SW 1271 (cell line): ENCODE measurements at regions not wholly inside any gene's neighbourhood (a gene's known extent, or its start where the extent isn't known, plus 50 kb on each side); places are given as distances from the start of the nearest gene placed in this dataset.
"Not testable (repeated sequence)": the region's sequence is repeated elsewhere in the genome, so short reads cannot be mapped to it uniquely, and the experiment has no call there.

Experiments
- DNase-seq, 2 experiments: peaks; one replicate each; lab custom pipeline; 2025; lab: John Stamatoyannopoulos, UW

GRCh38 chr2:153307223-153307622 is 171.3 kb downstream of the RPRM start:
- no peak for DNase-seq

DNA sequence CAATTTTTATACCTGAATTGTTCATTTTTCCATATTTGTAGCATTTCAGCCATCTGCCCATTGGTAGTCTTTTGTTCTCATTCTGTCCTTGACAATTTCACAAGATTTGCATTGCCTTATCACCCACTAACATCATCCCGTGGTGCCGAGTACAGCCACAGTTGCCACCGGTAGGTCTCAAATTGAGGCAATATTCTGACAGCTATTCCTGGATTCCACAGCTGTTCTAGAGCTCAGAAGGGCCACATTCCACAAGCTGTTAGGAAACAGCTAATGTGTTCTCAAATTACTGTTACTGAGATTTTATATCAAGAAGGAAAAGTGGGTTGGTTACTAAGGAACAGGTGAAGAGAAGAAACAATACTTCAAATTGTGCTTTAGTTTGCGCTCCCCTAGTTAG is 178.8 kb downstream of the RPRM start:
- DNase-seq = no peak

DNA sequence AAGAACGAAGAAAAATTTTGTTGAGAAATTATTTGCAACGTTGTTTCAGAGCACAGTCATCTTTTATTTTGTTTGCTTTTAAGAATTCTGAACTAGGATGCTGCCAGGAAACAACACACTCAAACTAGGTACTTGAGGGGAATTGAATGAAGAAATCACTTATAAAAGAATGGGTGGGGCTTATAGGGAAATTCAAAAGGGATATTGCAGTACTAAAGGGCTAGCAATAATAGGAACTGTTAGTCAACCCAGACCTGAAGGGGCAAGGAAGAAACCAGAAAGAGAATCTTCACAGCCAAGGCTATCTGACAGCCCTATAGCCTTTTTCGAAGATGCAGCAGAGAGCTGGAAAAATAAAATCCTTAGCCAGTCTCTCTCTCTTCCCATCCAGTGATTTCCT is 179.3 kb downstream of the RPRM start:
- DNase-seq = no peak

DNA sequence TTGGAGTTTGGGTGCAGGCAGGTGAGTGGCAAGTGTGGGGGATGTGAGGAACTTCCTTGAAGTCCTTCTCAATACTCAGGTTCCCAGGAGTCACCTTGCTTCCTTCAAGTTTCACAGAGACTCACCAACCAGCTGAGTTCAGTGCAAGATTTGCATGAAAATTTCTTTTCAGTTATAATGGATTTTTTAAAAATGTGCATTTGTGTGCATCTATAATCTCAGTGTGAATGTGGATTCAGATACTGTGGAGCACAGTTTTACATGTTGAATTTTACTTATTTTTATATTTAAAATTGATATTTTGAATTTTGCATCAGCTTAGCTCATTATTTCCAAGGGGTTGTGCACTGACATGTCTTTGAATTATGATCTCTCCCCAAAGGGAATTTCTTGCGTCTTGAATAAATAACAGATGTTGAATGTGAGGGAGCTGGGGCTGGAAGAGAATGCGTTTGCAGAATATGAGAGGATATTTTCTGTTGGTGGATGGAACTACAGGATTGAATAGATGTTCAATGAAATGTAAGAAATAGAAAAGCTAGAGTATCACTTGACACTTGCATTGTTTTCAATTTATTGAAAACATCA is 184.3 kb downstream of the RPRM start:
- DNase-seq = no peak

DNA sequence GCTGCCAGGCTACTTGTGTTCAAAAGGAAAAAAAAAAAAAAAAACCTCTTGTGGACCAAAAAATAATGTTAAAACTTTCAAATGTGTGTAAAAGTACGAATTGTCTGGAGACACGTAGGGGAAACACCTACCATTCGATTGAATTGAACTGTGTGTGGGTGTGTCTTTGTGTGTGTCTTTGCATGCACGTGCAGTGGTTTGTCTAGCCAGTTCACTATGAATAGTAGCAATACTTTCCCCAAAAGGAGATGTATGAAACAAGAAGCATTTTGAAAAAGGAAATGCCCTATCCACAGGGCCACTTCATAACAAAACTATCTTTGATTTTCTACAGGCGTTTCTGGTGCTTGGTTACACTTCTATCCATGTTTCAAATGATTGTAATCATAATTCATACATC is 186.8 kb downstream of the RPRM start:
- no peak for DNase-seq

DNA sequence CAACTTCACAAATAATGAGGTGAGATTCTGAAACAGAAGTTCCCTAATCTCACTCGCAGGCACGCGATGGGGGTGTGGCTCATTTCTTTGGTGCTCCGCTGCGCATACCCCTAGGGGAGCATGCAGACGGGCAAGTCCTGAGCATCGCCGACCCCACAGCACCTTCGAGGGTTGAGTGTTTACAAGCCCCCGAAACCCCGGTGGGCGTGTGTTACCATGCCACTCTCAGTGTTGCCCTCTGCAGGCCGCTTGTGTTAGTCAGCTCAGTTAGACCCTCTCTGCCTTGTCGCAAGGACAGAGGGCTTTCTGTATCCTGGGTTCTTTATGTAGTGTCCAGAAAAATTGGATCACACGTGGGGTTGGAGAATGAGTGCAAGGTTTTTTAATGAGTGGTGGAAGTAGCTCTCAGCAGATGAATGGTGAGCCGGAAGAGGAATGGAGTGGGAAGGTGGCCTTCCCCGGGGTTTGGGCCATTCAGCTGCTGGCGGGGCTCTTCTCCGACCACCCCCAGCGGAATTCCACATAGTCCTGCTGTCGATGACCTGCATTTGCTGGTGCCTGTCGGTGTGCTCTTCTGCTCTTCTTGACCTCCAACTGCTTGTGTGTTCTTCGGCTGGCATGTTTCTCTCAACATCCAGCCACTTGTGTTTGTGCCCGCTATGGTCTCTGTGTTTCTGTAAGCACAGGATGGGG is 191.3 kb downstream of the RPRM start:
- DNase-seq = peak in 1 of 2 experiments; percentile 5

DNA sequence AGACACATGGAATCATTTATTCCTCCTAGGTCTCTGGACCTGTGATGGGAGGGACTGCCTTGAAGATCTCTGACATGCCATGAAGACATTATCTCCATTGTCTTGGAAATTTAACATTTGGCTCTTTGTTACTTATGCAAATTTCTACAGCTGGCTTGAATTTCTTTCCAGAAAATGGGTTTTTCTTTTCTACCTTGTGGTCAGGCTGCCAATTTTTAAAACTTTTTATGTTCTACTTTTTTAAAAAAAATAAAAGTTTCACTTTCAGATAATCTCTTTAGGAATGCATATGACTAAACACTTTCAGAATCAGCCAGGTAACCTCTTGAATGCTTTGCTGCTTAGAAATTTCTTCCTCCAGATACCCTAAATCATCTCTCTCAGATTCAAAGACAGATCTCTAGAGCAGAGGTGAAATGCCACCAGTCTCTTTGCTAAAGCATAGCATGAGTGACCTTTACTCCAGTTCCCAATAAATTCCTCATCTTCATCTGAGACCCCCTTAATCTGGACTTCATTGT is 209.6 kb downstream of the RPRM start:
- DNase-seq = no peak

- not testable (repeated sequence) for DNase-seq
These were observed 221.7 kb downstream of the RPRM start for GRCh38 chr2:153256876-153257275.

DNA sequence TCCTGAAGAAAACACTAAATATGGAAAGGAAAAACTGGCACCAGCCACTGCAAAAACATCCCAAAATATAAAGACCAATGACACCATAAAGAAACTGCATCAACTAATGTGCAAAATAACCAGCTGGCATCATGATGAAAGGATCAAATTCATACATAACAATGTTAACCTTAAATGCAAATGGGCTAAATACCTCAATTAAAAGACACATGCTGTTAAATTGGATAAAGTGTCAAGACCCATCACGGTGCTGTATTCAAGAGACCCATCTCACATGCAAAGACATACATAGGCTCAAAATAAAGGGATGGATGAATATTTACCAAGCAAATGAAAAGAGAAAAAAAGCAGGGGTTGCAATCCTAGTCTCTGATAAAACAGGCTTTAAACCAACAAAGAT is 231.9 kb downstream of the RPRM start:
- DNase-seq = not testable (repeated sequence)

DNA sequence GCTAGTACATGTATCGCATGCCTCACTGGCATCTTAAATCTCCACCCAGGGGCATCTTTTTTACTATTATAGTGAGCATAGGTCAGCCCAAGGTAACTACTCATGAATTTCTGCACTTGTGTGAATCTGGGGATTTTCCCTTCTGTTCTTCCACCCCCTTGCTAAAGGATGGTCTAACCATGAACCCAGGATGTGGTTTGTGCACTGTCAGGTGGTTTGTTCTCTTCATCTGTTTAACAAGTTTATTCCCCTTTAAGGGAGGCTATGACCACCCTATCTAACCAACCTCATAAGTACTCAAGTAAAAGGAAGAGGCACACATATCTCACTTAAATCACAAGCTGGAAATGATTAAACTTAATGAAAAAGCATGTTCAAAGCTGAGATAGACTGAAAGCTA is 243.0 kb downstream of the RPRM start:
- DNase-seq = no peak

DNA sequence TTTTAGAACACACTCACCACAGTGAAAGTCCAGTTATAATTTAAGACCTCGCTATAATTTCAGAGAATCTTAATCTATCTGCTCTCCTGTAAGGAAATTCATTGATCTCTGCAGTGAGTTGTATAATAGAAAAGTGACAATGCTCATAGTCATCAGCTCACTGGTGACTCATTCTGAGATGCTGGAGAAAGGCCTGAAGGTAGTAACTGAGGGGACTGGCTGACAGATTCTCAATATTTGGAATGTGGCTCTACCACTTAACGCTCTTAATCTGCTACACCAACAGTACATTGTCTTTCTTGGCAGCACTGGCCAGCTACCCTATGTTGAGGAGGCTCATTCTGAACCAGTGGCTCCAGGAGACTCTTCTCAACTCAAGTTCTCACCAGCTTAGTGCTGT is 246.1 kb downstream of the RPRM start:
- no peak for DNase-seq

- DNase-seq = no peak
These were observed 247.6 kb downstream of the RPRM start for GRCh38 chr2:153230977-153231376.

GRCh38 chr2:153228904-153229303 is 249.7 kb downstream of the RPRM start:
- DNase-seq = no peak

GRCh38 chr2:153227981-153228380 is 250.6 kb downstream of the RPRM start:
- no peak for DNase-seq

DNA sequence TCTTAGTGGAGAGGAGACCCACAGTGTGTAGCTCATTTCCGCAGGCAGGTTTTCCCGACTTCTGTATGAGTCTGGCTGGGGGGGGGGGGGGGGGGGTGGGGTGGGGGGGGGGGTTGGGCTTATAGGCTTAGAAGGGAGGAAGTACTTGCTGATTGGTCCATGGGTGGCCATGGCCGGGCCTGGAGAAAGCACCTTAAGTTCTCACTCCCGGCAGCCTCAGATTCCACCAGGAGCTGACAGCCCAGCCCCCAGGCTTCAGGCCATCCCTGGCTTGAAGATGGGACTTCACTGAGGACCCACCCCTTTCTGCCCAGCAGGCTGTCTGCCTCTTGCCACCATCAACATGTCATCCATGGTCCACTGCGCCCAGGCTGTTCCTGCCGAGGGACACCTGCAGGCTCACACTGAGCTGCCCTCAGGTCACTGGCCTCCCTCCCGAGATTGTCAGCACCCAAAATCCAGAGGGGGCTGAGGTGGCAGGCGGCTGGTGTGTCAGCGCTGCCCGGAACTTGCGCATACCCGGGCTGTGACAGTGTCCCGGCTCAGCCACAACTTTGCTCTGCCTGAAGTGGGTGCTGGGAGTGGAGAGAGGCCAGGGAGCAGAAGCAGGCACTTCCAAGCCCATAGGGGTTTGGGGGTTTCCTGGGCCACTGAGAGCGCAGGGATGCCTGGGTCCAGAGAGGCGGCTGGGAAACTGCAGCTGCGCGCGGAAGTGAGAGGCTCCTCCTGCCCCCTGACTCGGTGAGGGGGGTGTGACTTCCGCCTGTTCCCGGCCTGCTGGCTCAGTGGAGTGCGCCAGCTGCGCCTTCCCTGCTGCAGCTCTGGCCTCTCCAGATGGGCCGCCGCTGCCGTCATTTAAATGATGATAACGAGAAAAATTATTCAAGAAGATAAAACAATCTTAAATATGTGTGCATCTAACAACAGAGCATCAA is 256.1 kb downstream of the RPRM start:
- no peak for DNase-seq

DNA sequence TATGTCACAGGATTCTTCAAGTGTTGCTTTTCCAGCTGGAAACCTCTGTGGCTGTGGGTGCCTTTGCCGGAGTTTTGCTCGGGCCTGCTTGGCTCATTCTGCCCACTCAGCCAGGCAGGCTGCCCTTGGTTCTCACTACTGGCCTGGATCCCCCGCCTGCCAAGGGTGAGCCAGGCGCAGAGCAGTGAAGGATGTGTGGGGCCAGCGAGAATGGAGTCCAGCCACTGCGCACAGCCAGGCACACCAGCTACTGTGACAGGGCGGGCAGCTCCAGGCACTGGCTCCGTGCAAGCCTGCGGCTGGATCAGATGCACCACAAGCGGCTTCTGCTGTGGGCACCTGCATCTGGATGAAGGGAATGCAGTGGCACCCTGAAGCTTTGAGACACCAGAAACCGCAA is 257.1 kb downstream of the RPRM start:
- no peak for DNase-seq

- no peak for DNase-seq
These were observed 257.5 kb downstream of the RPRM start for GRCh38 chr2:153221087-153221486.

DNA sequence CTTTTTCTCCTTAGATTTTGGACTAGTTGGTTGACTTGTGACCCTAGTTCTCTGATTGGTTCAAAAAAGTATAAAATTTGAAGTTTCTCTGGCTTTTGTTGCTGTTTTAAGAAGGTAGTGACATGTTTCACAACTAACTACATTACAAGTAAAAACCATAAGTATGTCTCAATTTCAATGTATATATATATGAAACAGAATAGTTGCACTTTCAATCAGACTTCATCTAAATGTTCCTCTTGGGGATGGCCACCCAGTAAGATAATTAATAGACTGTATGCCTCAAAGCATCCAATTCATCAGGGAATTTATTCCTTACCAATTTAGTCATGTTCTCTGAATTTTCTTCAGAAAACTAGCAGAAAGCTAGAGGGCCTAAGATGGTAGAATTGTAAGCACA is 259.7 kb downstream of the RPRM start:
- no peak for DNase-seq

- no peak for DNase-seq
These were observed 264.2 kb downstream of the RPRM start for GRCh38 chr2:153214337-153214736.

DNA sequence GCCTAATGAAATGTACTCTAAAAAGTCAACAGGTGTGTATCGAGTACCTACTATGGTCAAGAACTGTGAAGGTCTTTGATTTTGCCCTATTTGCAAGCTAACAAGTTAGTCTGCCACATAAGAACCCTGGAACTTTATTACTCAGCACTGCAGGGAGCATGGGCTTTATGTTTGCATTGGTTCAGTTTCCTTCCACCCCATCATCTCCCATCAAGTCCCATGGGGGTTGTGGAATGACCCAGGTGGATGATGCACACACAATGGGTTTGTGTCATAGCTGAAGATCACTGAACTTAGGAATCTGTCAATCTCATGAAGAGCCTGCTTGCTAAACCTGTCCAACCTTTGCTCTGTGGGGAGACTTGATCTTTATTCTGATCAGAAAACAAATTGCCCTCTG is 265.5 kb downstream of the RPRM start:
- DNase-seq = no peak

GRCh38 chr2:153197402-153198386 is 280.9 kb downstream of the RPRM start:
- no peak for DNase-seq
